GM21576 (cell line): ENCODE measurements at regions not wholly inside any gene's neighbourhood (a gene's known extent, or its start where the extent isn't known, plus 50 kb on each side); places are given as distances from the start of the nearest gene placed in this dataset.
"Not testable (repeated sequence)": the region's sequence is repeated elsewhere in the genome, so short reads cannot be mapped to it uniquely, and the experiment has no call there.

Experiments
- ATAC-seq: cut with Tn5 transposase; IDR thresholded peaks from one replicate; pipeline ENCODE4 v1.9.1; 2021; ENCODE audit warnings: mild to moderate bottlenecking, moderate library complexity; ENCODE audit not compliant: unreplicated experiment

DNA sequence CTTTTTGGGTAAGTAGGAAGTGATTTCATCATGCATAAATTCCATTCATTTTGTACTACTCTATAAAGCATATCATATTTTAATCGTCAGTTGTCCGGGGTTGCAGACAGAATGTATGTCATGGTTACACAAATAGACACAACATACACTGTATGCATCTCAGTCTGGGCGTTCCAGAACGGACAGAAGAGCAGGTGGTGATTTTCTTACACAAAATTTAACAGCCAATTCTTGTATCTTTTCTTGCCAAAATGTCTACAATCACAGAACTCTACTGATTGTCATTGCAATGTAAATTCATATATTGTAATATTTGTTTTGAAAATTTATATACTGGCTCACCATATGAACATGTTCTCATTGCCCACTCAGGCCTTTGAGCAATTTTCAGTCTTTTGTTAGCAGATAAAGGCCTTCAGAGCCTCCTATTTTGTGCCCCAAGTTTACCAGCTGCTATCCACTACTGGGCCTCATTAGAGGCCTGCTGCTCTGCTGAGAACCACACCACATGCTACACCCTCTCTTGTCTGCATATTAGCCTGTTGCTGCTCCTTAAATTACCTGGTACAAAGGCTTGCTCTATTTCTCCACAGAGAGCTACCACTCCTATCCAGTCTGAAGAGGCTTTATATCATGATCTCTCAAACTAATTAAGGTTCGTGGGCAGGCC, 61.5 kb downstream of the PRDM13 start:
- no peak for ATAC-seq

GRCh38 chr6:99689916-99690685, 83.5 kb downstream of the PRDM13 start:
- ATAC-seq = no peak

- ATAC-seq = not testable (repeated sequence)
Measured at GRCh38 chr6:99702287-99702686, 95.7 kb downstream of the PRDM13 start.

DNA sequence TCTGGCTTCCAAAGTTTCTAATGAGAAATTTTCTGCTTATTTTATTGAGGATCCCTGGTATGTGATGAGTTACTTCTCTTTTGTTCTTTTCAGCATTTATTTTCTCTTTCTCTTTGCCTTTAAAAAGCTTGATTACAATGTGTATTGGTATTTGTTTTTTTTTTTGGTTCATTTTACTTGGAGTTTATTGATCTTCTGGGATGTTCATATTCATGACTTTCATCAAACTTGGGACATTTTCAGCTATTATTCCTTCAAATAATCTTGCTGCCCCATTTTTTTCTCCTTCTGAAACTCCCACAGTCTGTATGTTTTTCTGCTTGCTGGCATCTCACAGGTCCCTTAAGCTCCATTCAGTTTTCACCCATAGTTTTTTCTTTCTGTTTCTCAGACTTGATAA, 102.4 kb downstream of the PRDM13 start:
- ATAC-seq = no peak

DNA sequence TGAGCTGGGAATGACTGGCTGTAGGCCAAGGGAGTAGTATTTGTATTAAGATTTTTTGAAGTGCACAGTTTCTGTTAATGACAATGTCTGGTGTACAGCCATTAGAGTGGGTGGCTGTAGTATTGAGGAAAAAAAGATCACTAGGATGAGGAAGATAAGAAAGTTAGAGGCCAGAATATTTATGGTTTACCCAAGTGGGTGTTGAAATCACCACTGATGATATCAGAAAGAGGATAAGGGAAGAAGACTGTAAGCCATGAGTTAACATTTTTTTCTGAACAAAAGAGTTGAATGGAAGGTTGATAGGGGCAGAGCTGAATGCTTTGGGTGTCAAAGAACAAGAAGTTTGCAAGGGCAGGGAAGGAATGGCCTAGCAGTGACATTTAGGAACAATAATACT, 104.7 kb downstream of the PRDM13 start:
- ATAC-seq = no peak

DNA sequence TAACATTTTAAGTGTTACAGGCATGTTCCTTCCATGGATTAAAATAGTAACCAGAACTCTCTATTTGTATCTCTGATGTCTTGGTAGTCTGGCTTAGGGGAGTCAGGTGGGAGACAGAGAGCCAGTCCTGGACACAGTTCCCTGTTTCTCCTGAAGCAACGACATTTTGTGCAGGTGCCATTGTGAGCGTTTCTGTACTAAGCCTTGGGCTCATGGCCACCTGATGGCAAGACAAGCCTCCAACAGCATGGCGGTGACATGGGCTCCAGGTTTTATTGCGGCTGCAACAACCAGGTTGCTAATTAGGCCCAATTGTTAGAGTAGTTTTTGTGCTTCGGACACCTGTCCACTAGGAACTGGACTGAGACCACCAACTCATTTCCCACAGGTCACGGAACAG, 105.3 kb downstream of the PRDM13 start:
- no peak for ATAC-seq

DNA sequence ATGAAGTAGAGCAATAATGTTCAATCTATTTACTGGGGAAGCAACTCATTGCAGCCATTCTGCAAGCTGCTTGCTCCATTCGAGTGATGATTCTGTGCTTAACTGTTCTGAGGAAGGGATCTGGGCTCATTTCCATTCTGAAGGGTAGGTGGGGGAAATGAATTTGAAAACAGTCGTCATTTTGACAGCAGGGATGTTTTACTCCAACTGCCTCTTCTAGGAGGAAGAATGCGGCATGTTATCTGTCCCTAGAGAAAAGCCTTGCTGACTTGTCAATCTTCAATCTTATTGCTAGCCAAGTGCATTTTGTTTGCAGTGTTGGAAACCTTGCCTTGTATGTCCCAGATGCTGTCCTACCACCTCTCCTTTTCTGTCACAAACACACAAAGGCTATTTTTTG, 105.9 kb downstream of the PRDM13 start:
- ATAC-seq = no peak

- not testable (repeated sequence) for ATAC-seq
Measured at GRCh38 chr6:99722043-99722442, 115.4 kb downstream of the PRDM13 start.

DNA sequence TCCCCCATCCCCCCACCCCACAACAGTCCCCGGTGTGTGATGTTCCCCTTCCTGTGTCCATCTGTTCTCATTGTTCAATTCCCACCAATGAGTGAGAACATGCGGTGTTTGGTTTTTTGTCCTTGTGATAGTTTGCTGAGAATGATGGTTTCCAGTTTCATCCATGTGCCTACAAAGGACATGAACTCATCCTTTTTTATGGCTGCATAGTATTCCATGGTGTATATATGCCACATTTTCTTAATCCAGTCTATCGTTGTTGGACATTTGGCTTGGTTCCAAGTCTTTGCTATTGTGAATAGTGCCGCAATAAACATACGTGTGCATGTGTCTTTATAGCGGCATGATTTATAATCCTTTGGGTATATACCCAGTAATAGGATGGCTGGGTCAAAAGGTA, 123.6 kb downstream of the PRDM13 start:
- ATAC-seq = not testable (repeated sequence)

GRCh38 chr6:99736302-99736701, 129.7 kb downstream of the PRDM13 start:
- no peak for ATAC-seq

- ATAC-seq = no peak
Measured at GRCh38 chr6:99739526-99739925, 132.9 kb downstream of the PRDM13 start.

DNA sequence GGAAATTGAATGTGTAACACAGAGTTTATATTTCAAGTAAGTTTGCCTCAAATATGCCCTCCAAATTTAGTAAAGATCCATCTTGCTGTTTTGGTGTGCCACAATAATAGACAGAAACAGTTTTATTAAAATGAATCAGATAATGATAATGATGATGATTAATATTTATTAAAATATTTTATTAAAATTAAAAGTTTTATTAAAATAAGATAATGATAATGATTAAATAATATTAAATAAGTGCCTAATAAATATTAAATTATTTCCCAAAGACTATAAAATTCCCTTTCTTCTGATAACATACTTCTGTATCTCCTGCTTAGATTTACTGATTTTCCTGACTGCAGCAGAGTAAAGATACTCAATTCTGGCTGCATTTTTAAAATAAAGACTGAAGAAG, 134.5 kb downstream of the PRDM13 start:
- no peak for ATAC-seq

GRCh38 chr6:99743647-99744046, 137.0 kb downstream of the PRDM13 start:
- no peak for ATAC-seq

GRCh38 chr6:99745651-99746050, 139.0 kb downstream of the PRDM13 start:
- ATAC-seq = no peak

- ATAC-seq = peak; percentile 91
Measured at GRCh38 chr6:99746261-99746895, 139.7 kb downstream of the PRDM13 start.

DNA sequence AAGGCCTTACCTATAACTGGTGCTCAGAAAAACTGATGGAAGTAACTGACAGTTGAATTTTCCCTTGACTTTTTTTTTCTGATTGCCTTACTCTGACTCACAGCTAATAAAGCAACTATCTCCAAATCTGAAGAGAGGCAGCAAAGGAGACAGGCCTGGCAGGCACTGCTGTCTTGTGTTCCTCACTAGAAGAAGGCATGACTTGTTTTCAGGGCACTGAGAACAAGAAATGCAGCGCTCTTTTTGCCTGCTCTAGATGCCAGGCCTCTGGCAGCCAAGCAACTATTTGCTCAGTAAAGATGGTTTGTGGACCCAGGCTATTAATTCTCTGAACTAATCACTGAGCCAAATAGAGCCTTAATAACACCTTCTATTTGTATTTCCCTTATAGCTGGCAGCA, 155.1 kb downstream of the PRDM13 start:
- ATAC-seq = no peak

GRCh38 chr6:99768166-99768565, 161.5 kb downstream of the PRDM13 start:
- no peak for ATAC-seq

- ATAC-seq = no peak
Measured at GRCh38 chr6:99779631-99780555, 173.3 kb downstream of the PRDM13 start.

DNA sequence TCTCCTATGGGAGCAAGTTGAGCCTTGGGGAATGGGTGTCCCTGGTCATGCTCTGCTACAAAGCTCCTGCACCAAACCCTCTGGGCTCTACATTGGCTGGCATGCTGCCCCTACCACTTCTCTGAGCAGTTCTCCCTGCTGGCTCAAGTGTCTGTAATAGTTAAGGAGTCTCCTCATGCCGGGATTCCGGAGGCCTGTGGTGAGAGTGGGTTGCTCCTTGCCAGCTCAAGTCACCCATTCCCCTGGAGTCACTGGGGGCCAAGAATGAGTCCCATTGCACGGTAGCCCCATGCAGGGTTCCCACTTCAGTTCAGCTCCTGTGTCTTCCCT, 173.9 kb downstream of the PRDM13 start:
- no peak for ATAC-seq

DNA sequence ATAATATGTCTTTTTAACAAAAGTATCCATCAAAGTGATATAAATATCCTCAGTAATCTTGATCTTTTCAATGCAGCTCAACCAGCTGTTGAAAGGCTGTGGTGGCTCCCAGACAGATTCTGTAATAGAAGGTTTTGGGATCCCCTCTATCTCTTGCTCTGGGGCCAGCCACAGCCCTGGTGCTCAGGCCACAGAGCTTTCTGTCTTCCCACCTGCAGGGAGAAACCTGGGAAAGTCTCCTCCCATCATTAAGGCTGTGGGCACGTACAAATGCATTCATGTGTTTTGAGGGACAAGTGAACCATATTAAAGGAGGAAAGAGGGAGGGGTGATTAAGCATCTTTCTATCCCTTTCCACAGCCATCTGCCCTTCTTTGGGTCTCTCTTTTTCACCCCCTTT, 183.1 kb downstream of the PRDM13 start:
- ATAC-seq = peak; percentile 57

GRCh38 chr6:99790679-99791078, 184.0 kb downstream of the PRDM13 start:
- ATAC-seq = no peak
